Tibial nerve (tissue), 4 donors: ENCODE measurements at regions not wholly inside any gene's neighbourhood (a gene's known extent, or its start where the extent isn't known, plus 50 kb on each side); places are given as distances from the start of the nearest gene placed in this dataset.

Experiments
- CTCF ChIP-seq, 5 experiments: fragments of 200-600 bp in 3 of 5; fragments of 450-650 bp in 2 of 5; sonication (generic) in 3 of 5; IDR thresholded peaks; one replicate each; pipeline ENCODE4 v1.5.1; 2016 to 2019; ENCODE audit warnings: antibody characterized with exemption in 5 of 5, mild to moderate bottlenecking in 3 of 5, moderate library complexity in 2 of 5
- EP300 ChIP-seq, 2 donors: sonication (generic); formaldehyde crosslinking; IDR thresholded peaks; one replicate each; pipeline ENCODE4 v1.6.1; 2017; ENCODE audit warnings: antibody characterized with exemption in 2 of 2, mild to moderate bottlenecking in 1 of 2
- POLR2A ChIP-seq, 2 donors: fragments of 450-650 bp; IDR thresholded peaks; one replicate each; pipeline ENCODE4 v1.6.1; 2017; ENCODE audit warnings: antibody characterized with exemption in 2 of 2, mild to moderate bottlenecking in 2 of 2, moderate library complexity in 2 of 2

- TF ChIP-seq CTCF (IDR thresholded peaks at IDR 0.05) (no peak), POLR2A (IDR thresholded peaks at IDR 0.05) (no peak), EP300 (IDR thresholded peaks at IDR 0.05) (no peak)
These were observed 1298.0 kb upstream of the RAG2 start for GRCh38 chr11:37896016-37896415.
